ENCODE measurements at regions not wholly inside any gene's neighbourhood (a gene's known extent, or its start where the extent isn't known, plus 50 kb on each side); places are given as distances from the start of the nearest gene placed in this dataset.

GRCh38 chr6:163651426-163651825 is 236.9 kb downstream of the QKI start:
- H3K36me3 ChIP-seq = no peaks in the 10 kb centered on the region
- no peaks in the 10 kb centered on the region for H3K27me3 ChIP-seq (ENCODE audit: low read depth)
- H3K9me3 ChIP-seq (replicated peaks) = no peaks in the 10 kb centered on the region
- TF ChIP-seq CTCF (IDR thresholded peaks at IDR 0.05; ENCODE audit: borderline replicate concordance) = no peak
- intact Hi-C loops (cut with micrococcal nuclease) = no loop called here
- H3K27ac ChIP-seq (replicated peaks) = no peak overlapping the region
- no peak overlapping the region for H3K4me3 ChIP-seq
- DNase-seq = no peak
- H3K4me1 ChIP-seq = peaks cover 7% of the 10 kb centered on the region

- no peaks in the 10 kb centered on the region for H3K36me3 ChIP-seq
- peaks cover 7% of the 10 kb centered on the region for H3K4me1 ChIP-seq
- no peak overlapping the region for H3K4me3 ChIP-seq
- intact Hi-C loops (cut with micrococcal nuclease) = no loop called here
- peak overlapping the region; percentile 55 for H3K27ac ChIP-seq (replicated peaks)
- no peaks in the 10 kb centered on the region for H3K27me3 ChIP-seq (ENCODE audit: low read depth)
- DNase-seq = peak; percentile 27
- TF ChIP-seq CTCF (IDR thresholded peaks at IDR 0.05; ENCODE audit: borderline replicate concordance) = no peak
- H3K9me3 ChIP-seq (replicated peaks) = no peaks in the 10 kb centered on the region
Measured at GRCh38 chr6:163648868-163649267, 234.3 kb downstream of the QKI start.

GRCh38 chr6:163647624-163648023 is 233.1 kb downstream of the QKI start:
- Histone ChIP-seq H3K27ac (replicated peaks) (no peak overlapping the region), H3K4me1 (peaks cover 7% of the 10 kb centered on the region), H3K27me3 (ENCODE audit: low read depth) (no peaks in the 10 kb centered on the region), H3K36me3 (no peaks in the 10 kb centered on the region), H3K9me3 (replicated peaks) (no peaks in the 10 kb centered on the region), H3K4me3 (no peak overlapping the region)
- no peak for DNase-seq
- TF ChIP-seq CTCF (IDR thresholded peaks at IDR 0.05; ENCODE audit: borderline replicate concordance) = no peak
- intact Hi-C loops (cut with micrococcal nuclease) = no loop called here

GRCh38 chr6:163646866-163647265 is 232.3 kb downstream of the QKI start:
- Histone ChIP-seq H3K27ac (replicated peaks) (no peak overlapping the region), H3K36me3 (no peaks in the 10 kb centered on the region), H3K27me3 (ENCODE audit: low read depth) (no peaks in the 10 kb centered on the region), H3K4me1 (peaks cover 7% of the 10 kb centered on the region), H3K9me3 (replicated peaks) (no peaks in the 10 kb centered on the region), H3K4me3 (no peak overlapping the region)
- intact Hi-C loops (cut with micrococcal nuclease) = no loop called here
- DNase-seq = no peak
- no peak for TF ChIP-seq CTCF (IDR thresholded peaks at IDR 0.05; ENCODE audit: borderline replicate concordance)

- no peaks in the 10 kb centered on the region for H3K36me3 ChIP-seq
- H3K4me3 ChIP-seq = no peak overlapping the region
- intact Hi-C loops (cut with micrococcal nuclease) = no loop called here
- no peak for DNase-seq
- no peak overlapping the region for H3K27ac ChIP-seq (replicated peaks)
- TF ChIP-seq CTCF (IDR thresholded peaks at IDR 0.05; ENCODE audit: borderline replicate concordance) = no peak
- H3K27me3 ChIP-seq (ENCODE audit: low read depth) = no peaks in the 10 kb centered on the region
- no peaks in the 10 kb centered on the region for H3K9me3 ChIP-seq (replicated peaks)
- peaks cover 7% of the 10 kb centered on the region for H3K4me1 ChIP-seq
Measured at GRCh38 chr6:163646133-163646532, 231.6 kb downstream of the QKI start.

GRCh38 chr6:163645560-163645959 is 231.0 kb downstream of the QKI start:
- Histone ChIP-seq H3K27ac (replicated peaks) (no peak overlapping the region), H3K4me3 (no peak overlapping the region), H3K27me3 (ENCODE audit: low read depth) (no peaks in the 10 kb centered on the region), H3K9me3 (replicated peaks) (no peaks in the 10 kb centered on the region), H3K36me3 (no peaks in the 10 kb centered on the region), H3K4me1 (peaks cover 7% of the 10 kb centered on the region)
- DNase-seq = no peak
- TF ChIP-seq CTCF (IDR thresholded peaks at IDR 0.05; ENCODE audit: borderline replicate concordance) = no peak
- intact Hi-C loops (cut with micrococcal nuclease) = no loop called here

Data from left ventricle myocardium inferior (tissue), 1 donor.